ENCODE measurements at regions not wholly inside any gene's neighbourhood (a gene's known extent, or its start where the extent isn't known, plus 50 kb on each side); places are given as distances from the start of the nearest gene placed in this dataset.

DNA sequence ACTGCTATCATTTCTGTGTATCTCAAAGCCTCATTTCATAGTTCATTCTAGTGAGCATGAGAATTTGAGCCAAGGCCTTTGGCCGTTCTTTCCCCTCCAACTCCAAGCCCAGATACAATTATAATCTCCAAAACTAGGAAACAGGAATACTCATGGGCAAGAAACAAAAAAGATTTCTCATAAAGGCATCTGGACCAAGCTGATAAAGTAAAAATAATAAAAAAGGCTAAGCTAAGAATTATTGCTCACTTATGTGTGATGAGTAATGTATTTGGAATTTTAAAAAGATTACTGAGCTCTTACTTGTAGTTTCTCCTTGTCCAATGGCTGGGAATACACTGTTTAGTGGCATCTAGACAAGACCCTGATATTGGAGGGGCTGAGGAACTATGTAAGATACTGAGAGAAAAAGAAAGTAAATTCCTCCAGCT lies 196.4 kb upstream of the POM121L12 start:
- no peak overlapping the region for H3K4me3 ChIP-seq (ENCODE audit: low read depth, low read length)
- TF ChIP-seq, protein P1, sequence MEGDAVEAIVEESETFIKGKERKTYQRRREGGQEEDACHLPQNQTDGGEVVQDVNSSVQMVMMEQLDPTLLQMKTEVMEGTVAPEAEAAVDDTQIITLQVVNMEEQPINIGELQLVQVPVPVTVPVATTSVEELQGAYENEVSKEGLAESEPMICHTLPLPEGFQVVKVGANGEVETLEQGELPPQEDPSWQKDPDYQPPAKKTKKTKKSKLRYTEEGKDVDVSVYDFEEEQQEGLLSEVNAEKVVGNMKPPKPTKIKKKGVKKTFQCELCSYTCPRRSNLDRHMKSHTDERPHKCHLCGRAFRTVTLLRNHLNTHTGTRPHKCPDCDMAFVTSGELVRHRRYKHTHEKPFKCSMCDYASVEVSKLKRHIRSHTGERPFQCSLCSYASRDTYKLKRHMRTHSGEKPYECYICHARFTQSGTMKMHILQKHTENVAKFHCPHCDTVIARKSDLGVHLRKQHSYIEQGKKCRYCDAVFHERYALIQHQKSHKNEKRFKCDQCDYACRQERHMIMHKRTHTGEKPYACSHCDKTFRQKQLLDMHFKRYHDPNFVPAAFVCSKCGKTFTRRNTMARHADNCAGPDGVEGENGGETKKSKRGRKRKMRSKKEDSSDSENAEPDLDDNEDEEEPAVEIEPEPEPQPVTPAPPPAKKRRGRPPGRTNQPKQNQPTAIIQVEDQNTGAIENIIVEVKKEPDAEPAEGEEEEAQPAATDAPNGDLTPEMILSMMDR (IDR thresholded peaks at IDR 0.05; ENCODE audit: low read depth, low read length), result no peak
- peak; percentile 73 for DNase-seq (ENCODE audit: low read depth, low spot score)
- in situ Hi-C loops (cut with HindIII; ENCODE audit: low sequenced_read_pairs), result no loop called here

- TF ChIP-seq, protein P1 (IDR thresholded peaks at IDR 0.05; ENCODE audit: low read depth, low read length), result no peak
- H3K4me3 ChIP-seq (ENCODE audit: low read depth, low read length), result peak overlapping the region; percentile 10
- in situ Hi-C loops (cut with HindIII; ENCODE audit: low sequenced_read_pairs), result no loop called here
- DNase-seq (ENCODE audit: low read depth, low spot score), result peak; percentile 69
Measured at GRCh38 chr7:52831321-52831720, 204.1 kb upstream of the POM121L12 start.

DNA sequence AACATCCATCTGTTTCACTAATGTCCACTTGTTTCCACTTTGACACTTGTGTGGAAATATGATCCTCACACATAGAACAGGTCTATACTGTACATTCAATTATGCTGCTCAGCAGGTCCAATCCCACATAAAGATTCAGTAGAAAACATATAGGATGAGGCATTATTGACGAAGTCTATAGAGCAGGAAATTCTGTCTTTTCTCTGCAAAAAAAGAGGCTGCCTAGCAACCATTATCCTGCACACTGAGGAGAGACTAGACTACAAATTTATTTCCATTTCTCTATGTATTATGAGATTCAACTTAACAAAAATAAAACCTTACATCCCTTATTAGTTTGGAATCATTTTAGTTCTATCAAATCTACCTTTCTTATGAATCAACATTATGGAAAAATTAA lies 204.6 kb upstream of the POM121L12 start:
- DNase-seq (ENCODE audit: low read depth, low spot score), result peak; percentile 1
- TF ChIP-seq, protein P1 (IDR thresholded peaks at IDR 0.05; ENCODE audit: low read depth, low read length), result no peak
- in situ Hi-C loops (cut with HindIII; ENCODE audit: low sequenced_read_pairs), result no loop called here

GRCh38 chr7:52826515-52827265 lies 208.7 kb upstream of the POM121L12 start:
- in situ Hi-C loops (cut with HindIII; ENCODE audit: low sequenced_read_pairs), result no loop called here
- no peak overlapping the region for H3K4me3 ChIP-seq (ENCODE audit: low read depth, low read length)
- TF ChIP-seq, protein P1 (IDR thresholded peaks at IDR 0.05; ENCODE audit: low read depth, low read length), result no peak
- DNase-seq (ENCODE audit: low read depth, low spot score), result no peak

More for the DNA sequence above, 204.6 kb upstream of the POM121L12 start:
- H3K4me3 ChIP-seq (ENCODE audit: low read depth, low read length), result no peak overlapping the region

DNA sequence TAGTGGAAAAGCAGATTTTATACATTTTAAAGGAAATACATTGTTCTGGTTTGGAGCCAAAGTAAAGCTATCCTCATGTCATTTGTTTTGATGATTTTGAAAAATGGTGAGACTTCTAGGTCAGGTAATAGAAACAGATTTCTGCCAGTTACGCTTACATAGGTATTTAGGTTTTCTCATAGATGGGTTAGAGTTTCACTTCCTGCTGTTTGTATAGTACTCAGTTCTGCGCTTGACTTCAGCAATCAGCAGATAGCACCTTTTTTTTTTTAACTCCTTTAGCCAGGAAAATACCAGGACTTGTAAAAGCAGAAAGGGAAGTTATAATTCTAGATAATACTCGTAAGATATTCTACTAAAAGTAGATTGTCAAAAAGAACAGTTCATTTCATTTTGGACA lies 209.8 kb upstream of the POM121L12 start:
- in situ Hi-C loops (cut with HindIII; ENCODE audit: low sequenced_read_pairs), result no loop called here
- H3K4me3 ChIP-seq (ENCODE audit: low read depth, low read length), result no peak overlapping the region
- TF ChIP-seq, protein P1 (IDR thresholded peaks at IDR 0.05; ENCODE audit: low read depth, low read length), result no peak
- no peak for DNase-seq (ENCODE audit: low read depth, low spot score)

DNA sequence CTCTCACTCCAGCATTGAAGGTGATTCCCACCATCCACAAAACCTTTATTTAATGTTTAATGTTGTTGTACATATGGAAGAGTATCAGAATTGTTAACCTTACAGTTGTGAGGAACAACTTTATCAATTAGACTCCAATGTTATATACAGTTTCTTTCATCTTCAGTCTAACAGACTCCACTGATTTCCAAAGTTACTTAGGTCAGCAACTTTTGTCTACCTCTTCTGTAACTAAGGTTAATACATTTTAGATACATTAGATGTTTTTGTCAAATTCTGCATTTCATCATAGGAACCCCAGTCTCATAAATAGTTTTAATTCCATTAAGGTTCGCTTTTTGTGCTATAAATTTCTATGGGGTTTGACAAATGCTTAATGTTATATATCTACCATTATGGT lies 223.9 kb upstream of the POM121L12 start:
- in situ Hi-C loops (cut with HindIII; ENCODE audit: low sequenced_read_pairs), result no loop called here
- no peak for DNase-seq (ENCODE audit: low read depth, low spot score)
- TF ChIP-seq, protein P1 (IDR thresholded peaks at IDR 0.05; ENCODE audit: low read depth, low read length), result no peak
- H3K4me3 ChIP-seq (ENCODE audit: low read depth, low read length), result no peak overlapping the region
